HG03558 (cell line): ENCODE measurements at regions not wholly inside any gene's neighbourhood (a gene's known extent, or its start where the extent isn't known, plus 50 kb on each side); places are given as distances from the start of the nearest gene placed in this dataset.

Experiments used
- ATAC-seq: cut with Tn5 transposase; IDR thresholded peaks from one replicate; pipeline ENCODE4 v1.9.1; 2021; ENCODE audit warnings: moderate number of reproducible peaks; ENCODE audit not compliant: unreplicated experiment; ENCODE audit errors: extremely low read depth

- no peak for ATAC-seq
Measured at GRCh38 chr15:96413657-96414056, 83.2 kb downstream of the NR2F2 start.

GRCh38 chr15:96414875-96415274 is 84.4 kb downstream of the NR2F2 start:
- ATAC-seq, result no peak

GRCh38 chr15:96415513-96416217 is 85.2 kb downstream of the NR2F2 start:
- no peak for ATAC-seq

GRCh38 chr15:96416218-96416933 is 85.9 kb downstream of the NR2F2 start:
- ATAC-seq, result no peak

- no peak for ATAC-seq
Measured at GRCh38 chr15:96416934-96417759, 86.6 kb downstream of the NR2F2 start.

- ATAC-seq, result no peak
Measured at GRCh38 chr15:96417760-96418130, 87.2 kb downstream of the NR2F2 start.

- no peak for ATAC-seq
Measured at GRCh38 chr15:96418146-96418545, 87.6 kb downstream of the NR2F2 start.

GRCh38 chr15:96421178-96421601 is 90.7 kb downstream of the NR2F2 start:
- no peak for ATAC-seq

GRCh38 chr15:96422125-96422524 is 91.6 kb downstream of the NR2F2 start:
- ATAC-seq, result no peak

GRCh38 chr15:96424674-96425073 is 94.2 kb downstream of the NR2F2 start:
- no peak for ATAC-seq

- ATAC-seq, result no peak
Measured at GRCh38 chr15:96428742-96429141, 98.2 kb downstream of the NR2F2 start.

- no peak for ATAC-seq
Measured at GRCh38 chr15:96431786-96432185, 101.3 kb downstream of the NR2F2 start.

GRCh38 chr15:96435022-96435421 is 104.5 kb downstream of the NR2F2 start:
- ATAC-seq, result no peak

- no peak for ATAC-seq
Measured at GRCh38 chr15:96435841-96436240, 105.3 kb downstream of the NR2F2 start.

GRCh38 chr15:96440978-96441377 is 110.5 kb downstream of the NR2F2 start:
- ATAC-seq, result no peak

GRCh38 chr15:96442076-96442475 is 111.6 kb downstream of the NR2F2 start:
- no peak for ATAC-seq

GRCh38 chr15:96444865-96445264 is 114.4 kb downstream of the NR2F2 start:
- no peak for ATAC-seq

- no peak for ATAC-seq
Measured at GRCh38 chr15:96448923-96449322, 118.4 kb downstream of the NR2F2 start.

GRCh38 chr15:96457841-96458240 is 127.3 kb downstream of the NR2F2 start:
- no peak for ATAC-seq

- no peak for ATAC-seq
Measured at GRCh38 chr15:96460106-96460505, 129.6 kb downstream of the NR2F2 start.
